NCI-H2029 treated with DMSO at 0.1 percent for 48 hours (cell line): ENCODE measurements at regions not wholly inside any gene's neighbourhood (a gene's known extent, or its start where the extent isn't known, plus 50 kb on each side); places are given as distances from the start of the nearest gene placed in this dataset.
"Not testable (repeated sequence)": the region's sequence is repeated elsewhere in the genome, so short reads cannot be mapped to it uniquely, and the experiment has no call there.

Experiments
- DNase-seq: peaks from one replicate; lab custom pipeline; 2025; lab: John Stamatoyannopoulos, UW

DNA sequence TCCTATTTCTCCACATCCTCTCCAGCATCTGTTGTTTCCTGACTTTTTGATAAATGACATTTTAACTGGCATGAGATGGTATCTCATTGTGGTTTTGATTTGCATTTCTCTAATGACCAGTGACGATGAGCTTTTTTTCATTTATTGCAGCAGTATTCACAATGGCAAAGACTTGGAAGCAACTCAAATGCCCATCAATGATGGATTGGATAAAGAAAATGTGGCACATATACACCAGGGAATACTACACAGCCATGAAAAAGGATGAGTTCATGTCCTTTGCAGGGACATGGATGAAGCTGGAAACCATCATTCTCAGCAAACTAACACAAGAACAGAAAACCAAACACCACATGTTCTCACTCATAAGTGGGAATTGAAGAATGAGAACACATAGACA lies 329.0 kb upstream of the DAB2 start:
- not testable (repeated sequence) for DNase-seq

DNA sequence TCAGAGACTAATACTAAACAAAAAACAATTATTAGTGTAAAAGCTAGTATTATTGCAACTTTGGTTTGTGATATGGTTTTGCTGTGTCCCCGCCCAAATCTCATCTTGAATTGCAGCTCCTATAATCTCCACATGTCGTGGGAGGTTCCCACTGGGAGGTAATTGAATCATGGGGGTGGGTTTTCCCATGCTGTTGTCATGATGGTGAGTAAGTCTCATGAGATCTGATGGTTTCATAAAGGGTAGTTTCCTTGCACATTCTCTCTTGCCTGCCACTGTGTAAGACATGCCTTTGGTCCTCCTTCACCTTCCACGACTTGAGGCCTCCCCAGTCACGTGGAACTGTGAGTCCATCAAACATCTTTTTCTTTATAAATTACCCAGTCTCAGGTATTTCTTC lies 325.9 kb upstream of the DAB2 start:
- no peak for DNase-seq

GRCh38 chr5:39742916-39743315 lies 318.1 kb upstream of the DAB2 start:
- DNase-seq, result no peak

- no peak for DNase-seq
Measured at GRCh38 chr5:39740404-39740803, 315.6 kb upstream of the DAB2 start.

- no peak for DNase-seq
Measured at GRCh38 chr5:39732166-39732565, 307.4 kb upstream of the DAB2 start.

- DNase-seq, result no peak
Measured at GRCh38 chr5:39730699-39731098, 305.9 kb upstream of the DAB2 start.

- no peak for DNase-seq
Measured at GRCh38 chr5:39730006-39730405, 305.2 kb upstream of the DAB2 start.

GRCh38 chr5:39726467-39726866 lies 301.7 kb upstream of the DAB2 start:
- no peak for DNase-seq

- DNase-seq, result no peak
Measured at GRCh38 chr5:39721394-39721793, 296.6 kb upstream of the DAB2 start.

GRCh38 chr5:39720136-39720535 lies 295.4 kb upstream of the DAB2 start:
- DNase-seq, result no peak

DNA sequence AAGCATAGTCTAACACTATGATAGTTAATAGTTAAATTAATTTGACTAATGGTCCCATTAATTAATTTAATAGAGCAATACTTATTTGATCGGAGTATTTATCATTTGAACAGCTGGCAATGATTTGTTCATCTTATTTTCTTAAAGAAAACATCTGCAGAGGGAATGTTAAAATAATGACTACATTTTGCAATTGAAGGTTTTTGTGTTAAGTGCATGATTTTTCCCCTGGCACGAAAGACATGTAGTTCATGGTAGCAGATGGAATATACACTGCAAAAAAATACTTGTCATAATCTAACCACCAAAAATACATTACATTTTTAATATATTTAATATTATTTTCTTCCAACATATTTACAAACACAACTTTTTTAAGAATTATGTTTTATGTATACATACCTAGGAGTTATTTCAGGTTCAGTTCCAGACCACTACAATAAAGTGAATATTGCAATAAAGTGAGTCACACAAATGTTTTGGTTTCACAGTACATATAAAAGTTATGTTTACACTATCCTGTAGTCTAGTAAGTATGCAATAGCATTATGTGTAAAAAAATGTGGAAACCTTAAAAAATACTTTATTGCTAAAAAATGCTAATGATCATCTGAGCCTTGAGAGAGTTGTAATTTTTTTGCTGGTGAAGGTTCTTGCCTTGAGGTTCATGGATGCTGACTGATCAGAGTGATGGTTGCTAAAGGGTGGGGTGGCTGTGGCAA lies 292.6 kb upstream of the DAB2 start:
- no peak for DNase-seq

DNA sequence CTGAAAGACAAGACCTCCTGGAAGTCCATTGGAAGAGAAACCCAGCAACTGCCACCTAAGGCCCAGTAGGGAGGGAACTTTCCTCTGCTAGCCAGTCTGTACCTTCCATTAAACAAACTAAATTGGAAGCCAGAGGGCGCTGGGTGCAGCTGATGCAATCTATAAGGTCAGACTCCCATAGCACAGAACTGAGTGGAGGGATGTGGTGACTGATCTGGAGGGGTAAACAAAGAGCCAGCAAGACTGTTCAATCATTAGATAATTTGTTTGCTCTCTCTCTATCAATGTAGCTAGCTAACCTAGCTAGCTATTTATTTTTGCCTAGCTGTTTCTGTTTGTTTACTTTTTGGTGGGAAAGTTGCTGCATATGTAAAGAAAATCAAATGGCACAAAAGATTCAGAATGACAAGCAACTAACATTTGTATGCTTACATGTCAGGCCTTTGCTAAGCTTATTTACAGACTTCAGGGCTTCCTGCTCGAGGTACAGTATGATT lies 291.8 kb upstream of the DAB2 start:
- DNase-seq, result no peak

DNA sequence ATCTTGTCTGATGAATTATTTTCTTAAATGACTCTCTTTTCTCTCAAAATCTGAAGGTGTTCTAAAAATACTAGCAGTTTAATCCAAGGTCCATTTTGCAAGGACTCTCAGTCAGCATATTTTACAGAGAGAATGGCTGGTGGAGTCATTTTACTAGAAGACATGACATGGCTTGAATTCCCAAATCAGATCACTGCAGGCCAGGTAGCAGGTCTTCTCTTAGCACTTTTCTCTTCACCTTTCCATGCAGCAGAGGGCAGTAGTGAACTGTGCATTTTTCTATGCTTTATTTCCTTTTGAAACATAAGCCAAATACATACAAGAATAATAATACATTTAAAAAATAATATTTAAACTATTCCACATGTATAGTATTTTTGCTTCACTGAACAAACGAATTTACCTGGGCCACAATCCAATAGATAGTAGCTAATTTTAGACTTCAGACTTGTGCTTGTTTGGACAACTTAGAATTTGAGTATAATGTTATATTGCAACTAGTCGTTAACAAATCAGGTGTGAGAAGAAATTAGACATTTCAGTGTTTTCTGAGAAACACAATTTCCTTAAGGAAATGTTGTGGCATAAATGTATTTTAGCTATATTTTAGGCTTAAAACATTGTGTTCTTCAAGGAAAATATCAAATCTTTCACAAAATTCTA lies 289.4 kb upstream of the DAB2 start:
- no peak for DNase-seq

- no peak for DNase-seq
Measured at GRCh38 chr5:39713250-39713916, 288.6 kb upstream of the DAB2 start.

DNA sequence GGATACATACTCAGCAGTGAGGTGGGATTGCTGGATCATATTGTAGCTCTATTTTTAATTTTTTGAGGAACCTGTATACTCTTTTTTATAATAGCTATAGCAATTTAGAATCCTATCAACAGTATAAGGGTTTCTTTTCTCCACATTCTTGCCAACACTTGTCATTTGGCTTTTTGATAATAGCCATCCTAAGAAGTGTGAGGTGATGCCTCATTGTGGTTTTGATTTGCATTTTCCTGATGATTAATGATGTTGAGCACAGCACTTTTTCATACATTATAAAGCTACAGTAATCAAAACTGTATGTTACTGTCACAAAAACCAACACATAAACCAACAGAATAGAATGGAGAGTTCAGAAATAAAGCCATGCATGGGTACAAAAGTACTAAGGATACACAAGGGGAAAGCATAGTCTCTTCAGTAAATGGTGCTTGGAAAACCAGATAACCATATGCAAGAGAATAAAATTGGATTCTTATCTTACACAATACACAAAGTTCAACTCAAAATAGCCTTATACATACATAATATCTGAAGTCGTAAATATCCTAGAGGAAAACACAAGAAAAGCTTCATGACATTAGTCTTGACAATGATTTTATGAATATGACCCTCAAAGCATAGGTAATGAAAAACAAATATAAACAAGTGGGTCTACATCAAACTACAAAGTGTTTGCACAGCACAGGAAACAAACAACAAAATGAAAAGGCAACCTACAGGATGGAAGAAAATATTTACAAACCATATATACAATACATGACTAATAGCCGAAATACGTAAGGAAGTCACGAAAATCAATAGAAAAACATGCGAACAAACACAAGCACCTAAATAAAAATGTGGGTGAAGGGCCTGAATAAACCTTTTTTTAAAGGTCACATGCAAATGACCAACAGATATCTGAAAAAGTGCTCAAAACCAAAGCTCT lies 287.8 kb upstream of the DAB2 start:
- no peak for DNase-seq

DNA sequence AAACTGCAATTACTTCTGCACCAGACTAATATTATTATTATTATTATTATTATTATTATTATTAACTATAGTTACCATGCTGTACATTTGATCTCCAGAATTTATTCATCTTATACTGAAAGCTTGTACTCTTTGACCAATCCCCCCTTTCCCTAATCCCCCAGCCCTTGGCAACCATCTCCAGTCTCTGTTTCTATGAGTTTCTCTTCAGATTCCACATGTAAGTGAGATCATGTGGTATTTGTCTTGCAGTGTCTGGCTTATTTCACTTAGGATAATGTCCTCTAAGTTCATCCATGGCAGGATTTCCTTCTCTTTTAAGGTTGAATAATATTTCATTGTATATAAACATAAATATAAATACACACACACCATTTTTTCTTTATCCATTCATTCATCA lies 287.0 kb upstream of the DAB2 start:
- no peak for DNase-seq

GRCh38 chr5:39709032-39709431 lies 284.3 kb upstream of the DAB2 start:
- DNase-seq, result no peak

- DNase-seq, result no peak
Measured at GRCh38 chr5:39702928-39703327, 278.1 kb upstream of the DAB2 start.

- no peak for DNase-seq
Measured at GRCh38 chr5:39700523-39700922, 275.7 kb upstream of the DAB2 start.

DNA sequence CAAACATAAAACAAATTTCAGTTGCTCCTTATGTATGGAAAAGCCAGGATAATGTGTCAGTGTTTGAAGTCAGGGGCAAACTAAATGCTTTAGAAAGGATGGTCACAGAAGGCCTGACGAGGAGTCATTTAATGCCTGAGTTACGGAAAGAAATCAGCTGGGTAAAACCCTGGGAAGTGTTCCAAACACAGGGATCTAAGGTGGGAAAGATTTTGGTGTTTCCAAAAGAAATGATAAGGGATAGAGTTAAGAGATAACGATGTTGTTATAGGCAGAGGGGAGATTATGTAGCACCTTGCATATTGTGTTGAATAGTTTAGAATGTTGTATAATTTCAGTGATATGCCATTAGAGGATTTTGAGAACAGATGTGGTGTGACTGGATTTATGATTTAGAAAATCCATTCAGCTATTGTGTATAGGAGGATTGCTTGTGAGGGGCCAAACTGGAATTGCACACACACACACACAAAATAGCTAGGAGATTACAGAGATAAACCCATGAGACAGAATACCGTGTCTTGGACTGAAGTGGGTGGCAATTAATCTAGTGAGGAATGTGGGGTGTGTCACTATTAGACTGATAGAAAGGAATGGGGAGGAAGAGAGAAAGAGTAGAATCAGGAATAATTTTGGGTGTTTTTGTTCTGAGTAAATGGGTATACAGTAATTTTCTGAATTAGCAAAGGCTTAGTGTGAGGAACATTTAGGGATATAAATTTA lies 274.2 kb upstream of the DAB2 start:
- DNase-seq, result no peak

GRCh38 chr5:39697881-39698280 lies 273.1 kb upstream of the DAB2 start:
- no peak for DNase-seq
